DMS 273 treated with DMSO at 0.1 percent for 48 hours (cell line): ENCODE measurements at regions not wholly inside any gene's neighbourhood (a gene's known extent, or its start where the extent isn't known, plus 50 kb on each side); places are given as distances from the start of the nearest gene placed in this dataset.
"Not testable (repeated sequence)": the region's sequence is repeated elsewhere in the genome, so short reads cannot be mapped to it uniquely, and the experiment has no call there.

ENCODE experiments used
- DNase-seq: peaks from one replicate; lab custom pipeline; 2025; lab: John Stamatoyannopoulos, UW

GRCh38 chr4:189615217-189615663 is 325.4 kb upstream of the FRG1 start:
- no peak for DNase-seq

DNA sequence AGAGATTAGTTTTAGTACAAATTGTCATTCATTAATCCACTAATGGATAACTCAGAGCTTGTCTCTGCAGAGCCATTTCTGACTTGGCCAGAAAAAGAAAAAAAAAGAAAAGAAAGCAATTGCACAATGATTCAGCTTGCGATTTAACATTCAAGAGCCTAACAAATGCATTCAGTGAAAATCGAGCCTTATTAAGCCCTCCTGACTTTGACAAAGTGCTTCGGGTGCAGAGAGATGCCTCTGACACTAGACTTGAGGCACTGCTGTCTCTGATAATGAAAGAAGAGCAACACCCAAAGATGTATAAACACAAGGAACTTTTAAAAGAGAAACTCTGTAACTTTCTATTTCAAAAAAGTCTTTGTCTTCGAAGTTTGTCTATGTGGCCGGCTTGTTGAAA is 322.9 kb upstream of the FRG1 start:
- DNase-seq = not testable (repeated sequence)

- not testable (repeated sequence) for DNase-seq
These were observed 321.0 kb upstream of the FRG1 start for GRCh38 chr4:189619441-189620250.

DNA sequence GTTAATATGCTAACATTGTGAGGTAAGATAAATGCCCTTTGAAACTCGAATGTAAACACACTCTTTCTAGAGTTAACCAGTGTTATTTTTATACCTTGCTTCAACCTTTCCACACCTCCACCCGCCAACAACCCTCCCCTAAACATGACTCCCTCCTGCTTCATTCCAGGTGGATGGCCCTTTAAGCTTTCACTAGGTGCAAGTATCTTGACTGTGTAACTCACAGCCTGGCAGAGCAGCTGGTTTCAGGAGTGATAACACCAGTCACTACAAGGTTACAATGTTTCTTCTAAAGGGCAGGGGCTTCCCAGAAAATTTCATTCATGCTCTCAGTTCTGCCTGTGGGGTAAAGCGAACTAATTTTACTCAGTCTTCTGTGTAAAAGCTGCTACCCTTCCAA is 318.1 kb upstream of the FRG1 start:
- DNase-seq = not testable (repeated sequence)

DNA sequence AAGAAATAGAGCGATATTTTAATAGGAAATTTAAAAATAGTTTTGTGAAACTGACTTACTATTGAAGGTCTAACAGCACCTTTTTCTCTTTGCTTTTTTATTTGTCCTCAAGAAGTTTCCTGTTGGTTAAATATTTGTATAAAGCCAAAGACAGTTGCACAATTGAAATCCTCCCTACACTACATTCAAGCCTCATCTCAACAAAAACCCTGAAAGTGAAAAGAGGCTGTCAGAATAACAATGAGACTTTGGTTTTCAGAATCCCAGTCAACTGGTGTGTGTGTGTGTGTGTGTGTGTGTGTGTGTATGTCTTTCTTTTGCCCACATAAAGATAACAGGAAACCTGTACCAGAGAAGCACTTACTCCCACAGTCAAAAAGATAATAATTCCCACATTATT is 313.6 kb upstream of the FRG1 start:
- not testable (repeated sequence) for DNase-seq

- not testable (repeated sequence) for DNase-seq
These were observed 310.9 kb upstream of the FRG1 start for GRCh38 chr4:189629733-189630132.

DNA sequence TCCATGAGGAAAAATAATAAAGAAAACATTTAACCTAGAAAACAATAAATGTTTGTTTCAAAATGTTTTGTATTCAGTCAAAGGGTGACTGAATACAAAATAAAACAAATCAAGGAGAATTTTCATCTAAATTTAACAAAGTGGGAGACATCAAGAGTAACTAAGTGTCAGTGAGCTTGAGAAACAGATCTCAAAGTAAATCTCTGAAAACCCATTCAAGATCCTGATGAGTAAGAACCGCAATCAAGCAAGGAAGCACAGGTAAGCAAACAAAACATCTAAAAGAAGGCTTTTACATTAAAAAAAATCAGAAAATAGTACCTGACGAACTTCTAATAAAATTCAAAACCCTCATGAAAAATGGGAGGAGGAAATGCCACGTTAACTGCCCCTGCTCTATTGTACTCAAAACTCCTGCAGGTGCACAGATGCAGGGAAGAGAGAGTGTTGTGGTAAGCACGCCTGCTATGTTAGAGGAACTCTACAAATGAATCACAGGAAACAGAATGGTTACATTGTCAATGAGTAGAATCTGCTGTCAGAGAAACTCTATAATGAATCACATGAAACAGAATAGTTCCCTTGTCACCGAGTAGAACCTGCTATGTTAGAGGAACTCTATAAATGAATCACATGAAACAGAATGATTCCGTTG is 309.6 kb upstream of the FRG1 start:
- DNase-seq = not testable (repeated sequence)

- not testable (repeated sequence) for DNase-seq
These were observed 309.1 kb upstream of the FRG1 start for GRCh38 chr4:189631568-189631916.

DNA sequence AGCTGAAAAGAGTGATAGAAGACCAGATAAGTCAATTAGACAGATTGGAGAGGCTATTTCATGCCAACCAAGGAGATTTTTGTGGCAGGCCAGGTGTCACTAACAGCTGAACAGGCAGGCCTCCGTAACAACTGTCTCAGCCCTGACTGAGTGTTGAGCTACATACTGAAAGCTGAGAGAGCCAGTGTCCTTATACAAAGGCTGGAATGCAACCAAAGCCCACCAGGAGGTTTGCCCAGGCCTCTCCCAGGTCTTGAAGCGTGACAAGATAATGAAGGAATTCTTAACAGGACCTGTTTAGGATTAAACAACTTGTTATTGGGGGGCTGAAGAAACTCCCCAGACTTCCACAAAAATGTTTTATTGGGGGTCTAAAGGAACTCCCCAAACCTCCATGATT is 290.2 kb upstream of the FRG1 start:
- DNase-seq = not testable (repeated sequence)

DNA sequence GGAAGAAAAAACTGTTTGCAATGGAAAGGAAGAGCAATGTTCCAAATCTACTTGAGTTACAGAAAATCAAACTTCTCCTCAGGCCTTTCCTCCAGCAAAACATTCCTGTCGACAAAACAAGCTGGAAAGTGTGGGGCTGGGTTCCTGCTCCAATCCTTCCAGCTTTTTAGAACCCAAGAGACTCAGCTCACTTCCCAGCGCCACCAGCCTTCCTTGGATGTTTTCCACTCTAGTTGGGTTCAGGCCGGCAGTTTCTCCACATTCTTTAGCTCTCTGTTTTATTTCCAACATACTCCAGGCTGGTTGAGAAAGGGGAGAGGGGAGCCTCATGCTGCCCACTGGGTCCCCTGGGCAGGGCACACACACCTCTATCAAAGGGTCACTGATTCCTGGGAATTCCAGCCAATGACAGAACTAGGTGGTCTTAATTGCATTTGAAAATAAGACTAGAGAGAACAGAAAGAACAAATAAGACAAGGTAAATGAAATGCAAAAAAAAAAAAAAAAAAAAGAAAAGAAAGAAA is 287.5 kb upstream of the FRG1 start:
- DNase-seq = not testable (repeated sequence)

GRCh38 chr4:189653983-189654382 is 286.7 kb upstream of the FRG1 start:
- not testable (repeated sequence) for DNase-seq

DNA sequence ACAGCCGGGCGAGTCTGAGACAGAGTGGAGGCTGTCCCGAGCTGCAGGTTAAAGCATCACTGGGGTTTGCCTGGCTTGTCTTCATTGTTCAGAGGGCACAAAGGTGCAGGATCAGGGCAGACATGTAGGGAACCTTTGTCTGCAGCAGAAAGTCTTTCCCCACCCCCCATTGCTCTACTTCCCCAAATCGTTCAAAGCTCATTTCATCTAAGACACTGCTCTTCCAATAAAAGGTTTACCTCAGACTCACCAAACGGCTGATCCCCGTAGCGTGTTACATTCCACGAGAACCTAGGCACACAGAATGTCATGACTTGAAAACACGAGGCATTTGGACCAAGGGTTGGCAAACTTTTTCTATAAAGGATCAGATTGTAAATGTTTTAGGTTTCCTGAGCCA is 286.3 kb upstream of the FRG1 start:
- not testable (repeated sequence) for DNase-seq

DNA sequence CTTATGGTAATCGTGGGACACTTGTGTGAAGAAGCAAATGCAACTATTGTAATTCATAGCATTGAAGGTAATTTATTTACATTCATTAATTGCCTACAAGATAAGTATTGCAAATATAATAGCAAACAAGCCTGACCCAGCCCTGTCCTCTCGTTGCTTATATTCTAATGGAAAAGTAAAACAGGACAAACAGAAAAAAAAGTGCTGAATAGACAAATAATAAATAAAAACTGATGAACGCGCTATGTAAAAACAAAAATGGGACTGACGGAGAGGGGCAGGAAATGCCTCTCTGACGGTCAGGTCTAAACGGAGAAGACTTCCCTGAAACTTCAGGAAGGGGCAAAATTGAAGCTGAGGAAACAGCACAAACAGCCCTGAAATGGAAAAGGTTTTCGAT is 284.9 kb upstream of the FRG1 start:
- not testable (repeated sequence) for DNase-seq

DNA sequence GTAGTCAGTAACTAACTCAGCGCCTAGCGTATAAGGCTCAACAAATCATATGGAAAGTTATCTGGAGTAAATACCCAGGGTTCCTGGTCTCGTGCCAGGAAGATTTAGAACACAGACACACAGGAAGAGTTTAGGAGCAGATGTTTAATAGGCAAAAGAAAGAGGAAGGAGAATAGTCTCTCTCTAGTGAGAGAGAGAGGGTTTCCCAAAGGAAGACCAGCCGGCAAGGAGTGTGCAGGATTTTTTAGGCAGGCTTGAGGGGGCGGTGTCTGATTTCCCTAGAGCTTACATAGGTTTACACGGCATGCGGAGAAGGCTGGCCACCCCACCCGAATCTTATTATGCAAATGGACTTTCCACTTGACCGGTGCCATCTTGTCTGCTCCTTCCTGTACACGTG is 284.0 kb upstream of the FRG1 start:
- DNase-seq = no peak

DNA sequence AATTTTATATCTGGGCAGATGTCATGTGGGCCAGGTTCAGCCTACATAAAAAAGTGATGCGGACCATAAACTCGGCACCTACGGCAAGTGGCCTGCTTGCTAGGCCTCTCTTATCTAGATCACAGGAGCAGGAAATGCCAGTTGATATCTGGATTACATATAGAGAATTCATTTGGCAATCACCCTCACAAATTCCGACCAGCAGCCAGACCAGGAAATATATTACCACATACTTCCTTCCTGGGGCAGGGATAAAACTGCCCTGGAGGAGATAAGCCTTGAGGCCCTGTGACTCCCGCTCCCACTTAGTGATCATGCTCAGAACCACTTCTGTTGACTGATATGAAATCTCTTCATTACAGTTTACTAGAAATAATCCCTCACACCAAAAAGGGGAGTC is 282.4 kb upstream of the FRG1 start:
- DNase-seq = not testable (repeated sequence)

DNA sequence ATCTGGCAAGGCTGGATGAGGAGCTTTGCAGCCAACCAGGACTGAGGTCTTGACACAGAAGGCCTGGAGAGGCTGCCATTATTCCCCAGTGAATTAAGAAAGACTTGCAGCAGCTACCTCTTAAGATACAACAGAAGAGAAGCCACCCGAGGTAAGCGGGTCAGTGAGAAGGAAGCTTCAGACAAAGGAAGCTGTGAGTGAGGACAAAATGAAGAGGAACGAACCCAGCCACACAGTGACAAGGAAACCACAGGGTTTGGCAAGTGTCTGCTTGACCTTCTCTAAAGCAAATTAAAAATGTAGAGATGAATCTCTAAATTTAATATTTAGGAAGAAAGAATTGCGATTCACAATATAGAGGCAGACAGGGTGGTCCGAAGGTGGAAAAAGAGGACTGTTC is 281.8 kb upstream of the FRG1 start:
- not testable (repeated sequence) for DNase-seq

GRCh38 chr4:189659287-189659686 is 281.4 kb upstream of the FRG1 start:
- DNase-seq = no peak

DNA sequence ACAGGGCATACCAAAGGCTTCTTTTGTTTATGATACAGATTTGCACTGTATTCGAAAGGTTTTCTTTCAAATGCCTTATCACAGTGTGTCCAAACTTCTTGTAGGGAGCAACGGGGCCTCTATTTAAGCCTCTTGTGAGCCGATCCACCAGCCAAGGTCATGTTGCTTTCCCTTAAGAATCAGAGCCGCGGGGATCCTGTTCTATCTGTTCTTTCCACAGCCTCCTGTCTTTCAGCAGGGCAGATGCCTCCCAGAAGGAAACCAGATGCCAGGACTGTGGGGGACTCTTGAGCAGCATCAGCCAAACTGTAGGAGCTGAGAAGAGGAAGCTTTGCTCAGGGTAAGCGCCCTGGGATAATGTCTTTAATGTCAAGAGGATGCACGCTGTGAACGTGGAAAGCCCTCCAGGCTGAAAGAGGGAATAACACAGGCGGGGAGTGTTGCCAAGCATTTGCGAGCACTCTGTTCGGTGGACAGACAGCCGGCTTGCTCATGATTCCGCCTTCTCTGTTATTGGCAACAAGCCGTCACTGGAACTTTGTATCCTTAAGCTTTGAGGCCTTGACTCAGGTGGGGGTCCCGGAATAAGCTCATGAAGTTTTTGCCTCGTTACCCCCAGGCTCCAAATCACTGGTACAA is 279.8 kb upstream of the FRG1 start:
- DNase-seq = no peak

DNA sequence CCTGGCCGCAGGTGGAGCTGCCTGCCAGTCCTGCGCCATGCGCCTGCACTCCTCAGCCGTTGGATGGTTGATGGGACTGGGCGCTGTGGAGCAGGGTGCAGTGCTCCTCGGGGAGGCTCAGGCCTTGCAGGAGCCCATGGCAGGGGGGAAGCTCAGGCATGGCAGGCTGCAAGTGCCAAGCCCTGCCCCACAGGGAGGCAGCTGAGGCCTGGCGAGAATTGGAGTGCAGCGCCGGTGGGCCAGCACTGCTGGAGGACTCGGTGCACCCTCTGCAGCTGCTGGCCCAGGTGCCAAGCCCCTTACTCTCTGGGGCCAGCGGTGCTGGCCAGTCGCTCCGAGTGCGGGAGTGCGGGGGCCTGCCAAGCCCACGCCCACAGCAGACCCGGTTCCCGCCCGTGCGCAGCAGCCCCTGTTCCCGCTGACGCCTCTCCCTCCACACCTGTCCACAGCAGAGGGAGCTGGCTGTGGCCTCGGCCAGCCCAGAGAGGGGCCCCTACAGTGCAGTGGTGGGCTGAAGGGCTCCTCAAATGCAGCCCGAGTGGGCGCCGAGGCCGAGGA is 275.9 kb upstream of the FRG1 start:
- DNase-seq = no peak

- DNase-seq = not testable (repeated sequence)
These were observed 274.9 kb upstream of the FRG1 start for GRCh38 chr4:189665712-189666305.

DNA sequence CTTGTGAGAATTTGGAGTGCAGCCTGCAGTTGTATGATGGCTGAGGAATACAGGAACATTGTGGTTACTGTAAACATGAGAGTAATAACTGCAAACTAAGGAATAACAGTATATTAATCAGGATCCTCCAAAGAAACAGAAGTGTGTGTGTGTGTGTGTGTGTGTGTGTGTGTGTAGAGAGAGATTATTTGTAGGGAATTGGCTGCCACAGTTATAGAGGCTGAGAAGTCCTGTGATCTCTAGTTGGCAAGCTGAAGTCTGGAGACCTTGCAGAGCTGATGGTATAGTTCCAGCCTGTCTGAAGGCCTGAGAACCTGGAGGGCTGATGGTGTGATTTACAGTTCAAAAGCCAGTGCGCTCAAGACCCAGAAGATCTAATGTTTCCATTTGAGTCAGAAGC is 273.3 kb upstream of the FRG1 start:
- not testable (repeated sequence) for DNase-seq

- not testable (repeated sequence) for DNase-seq
These were observed 242.9 kb upstream of the FRG1 start for GRCh38 chr4:189697675-189698245.
